ENCODE measurements at regions not wholly inside any gene's neighbourhood (a gene's known extent, or its start where the extent isn't known, plus 50 kb on each side); places are given as distances from the start of the nearest gene placed in this dataset.

DNA sequence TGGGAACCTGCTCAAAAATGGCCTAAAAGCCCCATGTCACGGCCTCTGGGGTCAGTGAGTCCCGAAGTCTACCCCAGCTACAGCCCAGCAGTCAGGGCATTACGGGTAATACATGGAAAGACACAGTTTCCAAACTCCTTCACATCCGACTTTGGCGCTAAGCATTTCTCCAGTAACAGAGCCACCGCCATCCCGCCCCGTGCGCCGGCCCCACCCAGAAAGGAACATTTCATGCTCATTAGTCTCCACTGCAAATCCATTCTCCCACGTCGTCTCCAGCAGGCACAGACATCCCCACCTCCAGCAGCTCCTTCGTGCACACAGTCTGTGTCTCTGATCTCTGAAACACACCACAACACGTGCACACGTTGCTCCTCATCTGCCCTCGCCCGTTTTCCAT is 509.2 kb upstream of the ID2 start:
- no peak for TF ChIP-seq POLR2A (IDR thresholded peaks at IDR 0.05)
- TF ChIP-seq, protein P1, sequence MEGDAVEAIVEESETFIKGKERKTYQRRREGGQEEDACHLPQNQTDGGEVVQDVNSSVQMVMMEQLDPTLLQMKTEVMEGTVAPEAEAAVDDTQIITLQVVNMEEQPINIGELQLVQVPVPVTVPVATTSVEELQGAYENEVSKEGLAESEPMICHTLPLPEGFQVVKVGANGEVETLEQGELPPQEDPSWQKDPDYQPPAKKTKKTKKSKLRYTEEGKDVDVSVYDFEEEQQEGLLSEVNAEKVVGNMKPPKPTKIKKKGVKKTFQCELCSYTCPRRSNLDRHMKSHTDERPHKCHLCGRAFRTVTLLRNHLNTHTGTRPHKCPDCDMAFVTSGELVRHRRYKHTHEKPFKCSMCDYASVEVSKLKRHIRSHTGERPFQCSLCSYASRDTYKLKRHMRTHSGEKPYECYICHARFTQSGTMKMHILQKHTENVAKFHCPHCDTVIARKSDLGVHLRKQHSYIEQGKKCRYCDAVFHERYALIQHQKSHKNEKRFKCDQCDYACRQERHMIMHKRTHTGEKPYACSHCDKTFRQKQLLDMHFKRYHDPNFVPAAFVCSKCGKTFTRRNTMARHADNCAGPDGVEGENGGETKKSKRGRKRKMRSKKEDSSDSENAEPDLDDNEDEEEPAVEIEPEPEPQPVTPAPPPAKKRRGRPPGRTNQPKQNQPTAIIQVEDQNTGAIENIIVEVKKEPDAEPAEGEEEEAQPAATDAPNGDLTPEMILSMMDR (IDR thresholded peaks at IDR 0.05) = no peak

Data from heart left ventricle (tissue), 13 donors.